ENCODE measurements at regions not wholly inside any gene's neighbourhood (a gene's known extent, or its start where the extent isn't known, plus 50 kb on each side); places are given as distances from the start of the nearest gene placed in this dataset.

GRCh38 chr13:30856005-30856790, 49.9 kb upstream of the MEDAG start:
- Histone ChIP-seq H3K27ac (ENCODE audit: extremely low read depth, low read depth, low read length) (no peak overlapping the region), H3K4me1 (ENCODE audit: control insufficient read depth, insufficient read depth, low read length) (peaks cover under 1% of the 10 kb centered on the region), H3K36me3 (ENCODE audit: control insufficient read depth in 2 of 2, insufficient read depth in 1 of 2, low read length in 2 of 2) (no peaks in the 10 kb centered on the region), H3K4me3 (ENCODE audit: low read depth, low read length) (no peak overlapping the region), H3K9me3 (ENCODE audit: control insufficient read depth, insufficient read depth, low read depth, low read length) (no peaks in the 10 kb centered on the region)
- POLR2A ChIA-PET = interaction anchor here (0.9 kb wide), 1 partner anchor 9 kb away, joined by 3 read pairs; no protein-coding TSS in a partner anchor
- TF ChIP-seq ZNF692 (tag by site-specific recombination; IDR thresholded peaks at IDR 0.05) (no peak), ZNF292 (tag by site-specific recombination; IDR thresholded peaks at IDR 0.05; ENCODE audit: borderline replicate concordance, low read depth) (no peak), ZNF707 (tag by site-specific recombination; IDR thresholded peaks at IDR 0.05) (no peak), ZIC2 (tag by site-specific recombination; IDR thresholded peaks at IDR 0.05) (peak; percentile 79)
- CTCF ChIA-PET = interaction anchor here (0.6 to 0.7 kb wide), 2 partner anchors 9 kb away, joined by 3 to 4 read pairs; no protein-coding TSS in a partner anchor

Measured in HEK293 (cell line).